ENCODE measurements at regions not wholly inside any gene's neighbourhood (a gene's known extent, or its start where the extent isn't known, plus 50 kb on each side); places are given as distances from the start of the nearest gene placed in this dataset.

- no peak overlapping the region for H3K4me3 ChIP-seq (replicated peaks in 1 of 2; ENCODE audit: low read depth in 2 of 2, low read length in 2 of 2)
- DNase-seq (ENCODE audit: low read depth in 2 of 2), result no peak
- no peak for TF ChIP-seq CTCF (IDR thresholded peaks at IDR 0.05; ENCODE audit: low read depth, low read length)
These were observed 104.6 kb downstream of the SIK1 start for GRCh38 chr21:43322311-43322710.

GRCh38 chr21:43321611-43322010 is 105.3 kb downstream of the SIK1 start:
- H3K4me3 ChIP-seq (replicated peaks in 1 of 2; ENCODE audit: low read depth in 2 of 2, low read length in 2 of 2), result no peak overlapping the region
- DNase-seq (ENCODE audit: low read depth in 2 of 2), result no peak
- TF ChIP-seq CTCF (IDR thresholded peaks at IDR 0.05; ENCODE audit: low read depth, low read length), result no peak

GRCh38 chr21:43321111-43321510 is 105.8 kb downstream of the SIK1 start:
- DNase-seq (ENCODE audit: low read depth in 2 of 2), result no peak
- no peak overlapping the region for H3K4me3 ChIP-seq (replicated peaks in 1 of 2; ENCODE audit: low read depth in 2 of 2, low read length in 2 of 2)
- TF ChIP-seq CTCF (IDR thresholded peaks at IDR 0.05; ENCODE audit: low read depth, low read length), result no peak

GRCh38 chr21:43320526-43320925 is 106.4 kb downstream of the SIK1 start:
- peak in 1 of 2 donors; percentile 26 for DNase-seq (ENCODE audit: low read depth in 2 of 2)
- no peak overlapping the region for H3K4me3 ChIP-seq (replicated peaks in 1 of 2; ENCODE audit: low read depth in 2 of 2, low read length in 2 of 2)
- no peak for TF ChIP-seq CTCF (IDR thresholded peaks at IDR 0.05; ENCODE audit: low read depth, low read length)

- no peak overlapping the region for H3K4me3 ChIP-seq (replicated peaks in 1 of 2; ENCODE audit: low read depth in 2 of 2, low read length in 2 of 2)
- no peak for TF ChIP-seq CTCF (IDR thresholded peaks at IDR 0.05; ENCODE audit: low read depth, low read length)
- DNase-seq (ENCODE audit: low read depth in 2 of 2), result peak; percentile 49 to 75
These were observed 107.8 kb downstream of the SIK1 start for GRCh38 chr21:43318841-43319781.

- H3K4me3 ChIP-seq (replicated peaks in 1 of 2; ENCODE audit: low read depth in 2 of 2, low read length in 2 of 2), result no peak overlapping the region
- no peak for DNase-seq (ENCODE audit: low read depth in 2 of 2)
- no peak for TF ChIP-seq CTCF (IDR thresholded peaks at IDR 0.05; ENCODE audit: low read depth, low read length)
These were observed 108.6 kb downstream of the SIK1 start for GRCh38 chr21:43318368-43318767.
